ENCODE measurements at regions not wholly inside any gene's neighbourhood (a gene's known extent, or its start where the extent isn't known, plus 50 kb on each side); places are given as distances from the start of the nearest gene placed in this dataset.
"Not testable (repeated sequence)": the region's sequence is repeated elsewhere in the genome, so short reads cannot be mapped to it uniquely, and the experiment has no call there.

- DNase-seq = no peak
These were observed 106.0 kb downstream of the CDC7 start for GRCh38 chr1:91606546-91607078.

- DNase-seq = not testable (repeated sequence)
These were observed 107.0 kb downstream of the CDC7 start for GRCh38 chr1:91607686-91608085.

- DNase-seq = no peak
These were observed 108.2 kb downstream of the CDC7 start for GRCh38 chr1:91608876-91609275.

GRCh38 chr1:91609551-91609950 lies 108.9 kb downstream of the CDC7 start:
- DNase-seq = no peak

- no peak for DNase-seq
These were observed 109.5 kb downstream of the CDC7 start for GRCh38 chr1:91610102-91610501.

GRCh38 chr1:91610789-91611188 lies 110.1 kb downstream of the CDC7 start:
- DNase-seq = no peak

GRCh38 chr1:91611483-91611917 lies 110.8 kb downstream of the CDC7 start:
- DNase-seq = no peak

- no peak for DNase-seq
These were observed 112.9 kb downstream of the CDC7 start for GRCh38 chr1:91613595-91613994.

- DNase-seq = no peak
These were observed 116.1 kb downstream of the CDC7 start for GRCh38 chr1:91616712-91617111.

GRCh38 chr1:91617285-91617765 lies 116.7 kb downstream of the CDC7 start:
- DNase-seq = no peak

- DNase-seq = no peak
These were observed 119.2 kb downstream of the CDC7 start for GRCh38 chr1:91619881-91620280.

- no peak for DNase-seq
These were observed 120.7 kb downstream of the CDC7 start for GRCh38 chr1:91621360-91621759.

GRCh38 chr1:91621907-91622306 lies 121.3 kb downstream of the CDC7 start:
- DNase-seq = no peak

GRCh38 chr1:91622616-91623015 lies 122.0 kb downstream of the CDC7 start:
- DNase-seq = no peak

GRCh38 chr1:91623020-91623419 lies 122.4 kb downstream of the CDC7 start:
- DNase-seq = no peak

- DNase-seq = no peak
These were observed 123.7 kb downstream of the CDC7 start for GRCh38 chr1:91624331-91624730.
